ENCODE measurements at regions not wholly inside any gene's neighbourhood (a gene's known extent, or its start where the extent isn't known, plus 50 kb on each side); places are given as distances from the start of the nearest gene placed in this dataset.

DNA sequence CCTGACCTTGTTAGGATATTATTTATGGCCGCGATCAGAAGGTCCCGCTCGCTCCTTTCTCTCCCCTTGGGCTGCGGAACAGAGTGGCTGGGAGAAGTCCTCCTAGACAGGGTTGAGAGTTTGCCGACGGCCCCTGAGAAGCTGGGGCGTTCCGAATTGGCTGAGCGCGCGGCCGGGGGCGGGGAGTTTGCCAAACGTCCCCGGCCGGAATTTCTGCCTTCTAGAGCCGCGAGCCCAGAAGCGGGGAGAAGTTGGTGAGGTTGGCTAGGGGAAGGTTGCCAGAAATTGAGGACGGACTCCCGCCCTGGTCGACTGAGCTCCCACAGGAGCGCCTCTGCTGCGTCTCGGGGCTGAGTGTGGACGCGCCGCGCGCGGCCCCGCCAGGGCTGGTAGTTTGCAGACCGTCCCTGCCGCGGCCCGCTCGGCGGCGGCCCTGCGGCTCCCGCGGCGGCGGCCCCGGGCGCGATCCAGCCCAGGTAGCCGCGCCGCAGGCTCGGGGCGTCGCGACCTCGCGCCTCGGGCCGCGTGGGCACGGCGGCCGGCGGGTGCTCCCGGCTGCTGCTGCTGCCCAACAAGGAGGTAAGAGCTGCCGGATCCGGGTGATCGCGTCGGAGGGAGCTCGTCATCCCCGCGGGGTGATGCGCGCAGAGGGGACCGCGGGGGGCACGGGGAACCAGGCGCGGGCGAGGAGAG is 134.0 kb upstream of the MGAT5 start (continued):
- TF ChIP-seq BCLAF1 (IDR thresholded peaks at IDR 0.05) (no peak), ESRRA (IDR thresholded peaks at IDR 0.05; ENCODE audit: low read length) (no peak), CTCF (IDR thresholded peaks at IDR 0.05 in 2 of 3, conservative IDR thresholded peaks at IDR 0.05 in 1 of 3; ENCODE audit: control insufficient read depth in 2 of 3, extremely low read depth in 1 of 3, insufficient read depth in 1 of 3, low read depth in 3 of 3, low read length in 3 of 3) (no peak), CREM (IDR thresholded peaks at IDR 0.05; ENCODE audit: low read depth) (0 out of 2 replicates have a peak, but pooled peaks have one; percentile 29), NBN (IDR thresholded peaks at IDR 0.05) (peak; percentile 46; the same call in 1 of the 2 replicates), ETV6 (conservative IDR thresholded peaks at IDR 0.05 in 1 of 2, IDR thresholded peaks at IDR 0.05 in 1 of 2; ENCODE audit: borderline replicate concordance in 1 of 2, low read depth in 1 of 2) (peak in 1 of 2 experiments; percentile 50; a peak in 1 of 4 replicates), EZH2 (IDR thresholded peaks at IDR 0.05; ENCODE audit: borderline replicate concordance, control insufficient read depth, low read depth, low read length) (no peak), EGR1 (IDR thresholded peaks at IDR 0.05; ENCODE audit: borderline replicate concordance in 1 of 2, low read depth in 2 of 2, low read length in 2 of 2) (peak in 1 of 2 experiments; percentile 71; a peak in 2 of 3 replicates), HDGF (IDR thresholded peaks at IDR 0.05) (no peak), CBFB (IDR thresholded peaks at IDR 0.05; ENCODE audit: low read depth) (peak; percentile 76), BACH1 (IDR thresholded peaks at IDR 0.05; ENCODE audit: borderline replicate concordance) (peak; percentile 57; the same call in 1 of the 2 replicates), ZNF207 (IDR thresholded peaks at IDR 0.05; ENCODE audit: borderline replicate concordance) (no peak), BHLHE40 (IDR thresholded peaks at IDR 0.05; ENCODE audit: borderline replicate concordance in 1 of 2, low read depth in 2 of 2, low read length in 1 of 2) (peak in 1 of 2 experiments; percentile 47; a peak in 1 of 4 replicates), FOXM1 (IDR thresholded peaks at IDR 0.05; ENCODE audit: low read depth, low read length) (no peak), DPF2 (IDR thresholded peaks at IDR 0.05) (no peak), SMARCA5 (IDR thresholded peaks at IDR 0.05) (peak; percentile 61; the same call in 1 of the 2 replicates), BMI1 (IDR thresholded peaks at IDR 0.05; ENCODE audit: borderline replicate concordance) (no peak), MLLT1 (IDR thresholded peaks at IDR 0.05) (peak; percentile 43; the same call in 1 of the 2 replicates), POU2F2 (IDR thresholded peaks at IDR 0.05; ENCODE audit: borderline replicate concordance, low read depth, low read length) (no peak), KLF5 (IDR thresholded peaks at IDR 0.05; ENCODE audit: partially characterized antibody) (no peak), NR2F1 (conservative IDR thresholded peaks at IDR 0.05) (peak; percentile 40; the same call in 1 of the 2 replicates), CBX5 (IDR thresholded peaks at IDR 0.05; ENCODE audit: low read depth) (peak; percentile 18; the same call in 1 of the 2 replicates)
- TF ChIP-seq, protein P1, sequence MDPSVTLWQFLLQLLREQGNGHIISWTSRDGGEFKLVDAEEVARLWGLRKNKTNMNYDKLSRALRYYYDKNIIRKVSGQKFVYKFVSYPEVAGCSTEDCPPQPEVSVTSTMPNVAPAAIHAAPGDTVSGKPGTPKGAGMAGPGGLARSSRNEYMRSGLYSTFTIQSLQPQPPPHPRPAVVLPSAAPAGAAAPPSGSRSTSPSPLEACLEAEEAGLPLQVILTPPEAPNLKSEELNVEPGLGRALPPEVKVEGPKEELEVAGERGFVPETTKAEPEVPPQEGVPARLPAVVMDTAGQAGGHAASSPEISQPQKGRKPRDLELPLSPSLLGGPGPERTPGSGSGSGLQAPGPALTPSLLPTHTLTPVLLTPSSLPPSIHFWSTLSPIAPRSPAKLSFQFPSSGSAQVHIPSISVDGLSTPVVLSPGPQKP (IDR thresholded peaks at IDR 0.05; ENCODE audit: low read depth, low read length), result no peak

All from GM12878 (cell line).